Stimulated activated effector memory CD8-positive, alpha-beta T cell treated with anti-CD3 and anti-CD28 coated beads, Interleukin-12 subunit alpha, Interleukin-12 subunit beta, amount 100 ng/mL, for 72 hours (primary cell): ENCODE measurements at regions not wholly inside any gene's neighbourhood (a gene's known extent, or its start where the extent isn't known, plus 50 kb on each side); places are given as distances from the start of the nearest gene placed in this dataset.

Experiments
- ATAC-seq: fragments of 150-1000 bp; cut with Tn5 transposase; 2 replicates; pipeline ENCODE4 v1.10.0; 2021
- DNase-seq, 2 donors: peaks; one replicate each; pipeline ENCODE4 v3.0.0; 2021 to 2022; ENCODE audit warnings: low spot score in 2 of 2
- H3K27ac Mint-ChIP-seq: one replicate; pipeline ENCODE4 v1.8.0; 2022; ENCODE audit warnings: mild to moderate bottlenecking, mixed read lengths
- H3K36me3 Mint-ChIP-seq: one replicate; pipeline ENCODE4 v1.8.0; 2022; ENCODE audit warnings: mild to moderate bottlenecking, mixed read lengths
- H3K4me1 Mint-ChIP-seq: one replicate; pipeline ENCODE4 v1.8.0; 2022; ENCODE audit warnings: mixed read lengths
- H3K4me3 Mint-ChIP-seq: one replicate; pipeline ENCODE4 v1.8.0; 2022; ENCODE audit warnings: mild to moderate bottlenecking, mixed read lengths
- H3K9me3 Mint-ChIP-seq: one replicate; pipeline ENCODE4 v1.8.0; 2022; ENCODE audit warnings: mixed read lengths

- peaks cover 6% of the 10 kb centered on the region for H3K9me3 Mint-ChIP-seq
These were observed 397.0 kb downstream of the FRK start for GRCh38 chr6:115663681-115664080.

GRCh38 chr6:115643762-115644161 lies 416.9 kb downstream of the FRK start:
- H3K4me3 Mint-ChIP-seq, result no peak overlapping the region
- ATAC-seq, result no peak
- H3K36me3 Mint-ChIP-seq, result no peaks in the 10 kb centered on the region
- no peak for DNase-seq
- H3K4me1 Mint-ChIP-seq, result no peaks in the 10 kb centered on the region
- H3K27ac Mint-ChIP-seq, result no peak overlapping the region
- H3K9me3 Mint-ChIP-seq, result peaks cover 10% of the 10 kb centered on the region

More at GRCh38 chr6:115663681-115664080, 397.0 kb downstream of the FRK start:
- H3K36me3 Mint-ChIP-seq, result no peaks in the 10 kb centered on the region
- no peaks in the 10 kb centered on the region for H3K4me1 Mint-ChIP-seq
- no peak overlapping the region for H3K27ac Mint-ChIP-seq
- H3K4me3 Mint-ChIP-seq, result no peak overlapping the region
- ATAC-seq (no peak), DNase-seq (no peak)

GRCh38 chr6:115634887-115635286 lies 425.8 kb downstream of the FRK start:
- ATAC-seq (no peak), DNase-seq (no peak)
- no peaks in the 10 kb centered on the region for H3K4me1 Mint-ChIP-seq
- H3K27ac Mint-ChIP-seq, result no peak overlapping the region
- peaks cover 7% of the 10 kb centered on the region for H3K9me3 Mint-ChIP-seq
- no peak overlapping the region for H3K4me3 Mint-ChIP-seq
- no peaks in the 10 kb centered on the region for H3K36me3 Mint-ChIP-seq

GRCh38 chr6:115634131-115634530 lies 426.6 kb downstream of the FRK start:
- no peak overlapping the region for H3K4me3 Mint-ChIP-seq
- DNase-seq (no peak), ATAC-seq (no peak)
- H3K27ac Mint-ChIP-seq, result no peak overlapping the region
- H3K9me3 Mint-ChIP-seq, result peaks cover 7% of the 10 kb centered on the region
- no peaks in the 10 kb centered on the region for H3K36me3 Mint-ChIP-seq
- no peaks in the 10 kb centered on the region for H3K4me1 Mint-ChIP-seq

GRCh38 chr6:115631028-115631427 lies 429.7 kb downstream of the FRK start:
- H3K27ac Mint-ChIP-seq, result no peak overlapping the region

GRCh38 chr6:115630424-115631024 lies 430.2 kb downstream of the FRK start:
- ATAC-seq, result no peak
- H3K4me3 Mint-ChIP-seq, result no peak overlapping the region
- no peaks in the 10 kb centered on the region for H3K4me1 Mint-ChIP-seq
- H3K36me3 Mint-ChIP-seq, result no peaks in the 10 kb centered on the region
- DNase-seq, result no peak
- no peaks in the 10 kb centered on the region for H3K9me3 Mint-ChIP-seq
- H3K27ac Mint-ChIP-seq, result no peak overlapping the region

More at GRCh38 chr6:115631028-115631427, 429.7 kb downstream of the FRK start:
- DNase-seq (no peak), ATAC-seq (no peak)
- H3K4me1 Mint-ChIP-seq, result no peaks in the 10 kb centered on the region
- no peaks in the 10 kb centered on the region for H3K9me3 Mint-ChIP-seq
- H3K36me3 Mint-ChIP-seq, result no peaks in the 10 kb centered on the region
- no peak overlapping the region for H3K4me3 Mint-ChIP-seq

- no peaks in the 10 kb centered on the region for H3K4me1 Mint-ChIP-seq
- no peaks in the 10 kb centered on the region for H3K36me3 Mint-ChIP-seq
- no peaks in the 10 kb centered on the region for H3K9me3 Mint-ChIP-seq
- DNase-seq (no peak), ATAC-seq (no peak)
- H3K4me3 Mint-ChIP-seq, result no peak overlapping the region
- H3K27ac Mint-ChIP-seq, result no peak overlapping the region
These were observed 431.3 kb downstream of the FRK start for GRCh38 chr6:115629415-115629814.

GRCh38 chr6:115618256-115618655 lies 442.4 kb downstream of the FRK start:
- no peaks in the 10 kb centered on the region for H3K36me3 Mint-ChIP-seq
- no peak overlapping the region for H3K27ac Mint-ChIP-seq
- no peak for ATAC-seq
- no peak for DNase-seq
- no peaks in the 10 kb centered on the region for H3K4me1 Mint-ChIP-seq
- H3K9me3 Mint-ChIP-seq, result peaks cover 5% of the 10 kb centered on the region
- no peak overlapping the region for H3K4me3 Mint-ChIP-seq

GRCh38 chr6:115617031-115617430 lies 443.7 kb downstream of the FRK start:
- H3K36me3 Mint-ChIP-seq, result no peaks in the 10 kb centered on the region
- DNase-seq, result no peak
- no peaks in the 10 kb centered on the region for H3K4me1 Mint-ChIP-seq
- H3K9me3 Mint-ChIP-seq, result peaks cover 5% of the 10 kb centered on the region
- no peak overlapping the region for H3K4me3 Mint-ChIP-seq
- no peak for ATAC-seq
- no peak overlapping the region for H3K27ac Mint-ChIP-seq

GRCh38 chr6:115613488-115613887 lies 447.2 kb downstream of the FRK start:
- DNase-seq (no peak), ATAC-seq (no peak)
- H3K27ac Mint-ChIP-seq, result no peak overlapping the region
- H3K4me3 Mint-ChIP-seq, result no peak overlapping the region
- no peaks in the 10 kb centered on the region for H3K36me3 Mint-ChIP-seq
- peaks cover 12% of the 10 kb centered on the region for H3K9me3 Mint-ChIP-seq
- no peaks in the 10 kb centered on the region for H3K4me1 Mint-ChIP-seq

GRCh38 chr6:115612796-115613479 lies 447.8 kb downstream of the FRK start:
- H3K4me1 Mint-ChIP-seq, result no peaks in the 10 kb centered on the region
- DNase-seq (no peak), ATAC-seq (no peak)
- H3K36me3 Mint-ChIP-seq, result no peaks in the 10 kb centered on the region
- peaks cover 12% of the 10 kb centered on the region for H3K9me3 Mint-ChIP-seq
- no peak overlapping the region for H3K27ac Mint-ChIP-seq
- no peak overlapping the region for H3K4me3 Mint-ChIP-seq

- no peaks in the 10 kb centered on the region for H3K36me3 Mint-ChIP-seq
- no peak overlapping the region for H3K4me3 Mint-ChIP-seq
- peaks cover 12% of the 10 kb centered on the region for H3K9me3 Mint-ChIP-seq
- H3K4me1 Mint-ChIP-seq, result no peaks in the 10 kb centered on the region
- DNase-seq (no peak), ATAC-seq (no peak)
- no peak overlapping the region for H3K27ac Mint-ChIP-seq
These were observed 448.5 kb downstream of the FRK start for GRCh38 chr6:115612216-115612615.

- Mint-ChIP-seq H3K27ac (no peak overlapping the region), H3K4me3 (no peak overlapping the region)
- ATAC-seq, result no peak
These were observed 450.0 kb downstream of the FRK start for GRCh38 chr6:115610696-115611095.

GRCh38 chr6:115609111-115609510 lies 451.6 kb downstream of the FRK start:
- Mint-ChIP-seq H3K4me1 (no peaks in the 10 kb centered on the region), H3K36me3 (no peaks in the 10 kb centered on the region), H3K9me3 (peaks cover 12% of the 10 kb centered on the region), H3K27ac (no peak overlapping the region), H3K4me3 (no peak overlapping the region)
- DNase-seq, result no peak
- no peak for ATAC-seq

More at GRCh38 chr6:115610696-115611095, 450.0 kb downstream of the FRK start:
- Mint-ChIP-seq H3K4me1 (no peaks in the 10 kb centered on the region), H3K36me3 (no peaks in the 10 kb centered on the region), H3K9me3 (peaks cover 12% of the 10 kb centered on the region)
- no peak for DNase-seq

GRCh38 chr6:115602466-115602865 lies 458.2 kb downstream of the FRK start:
- ATAC-seq, result no peak
- Mint-ChIP-seq H3K9me3 (peaks cover 16% of the 10 kb centered on the region), H3K36me3 (no peaks in the 10 kb centered on the region), H3K4me3 (no peak overlapping the region), H3K27ac (no peak overlapping the region), H3K4me1 (no peaks in the 10 kb centered on the region)
- no peak for DNase-seq

GRCh38 chr6:115601509-115601908 lies 459.2 kb downstream of the FRK start:
- Mint-ChIP-seq H3K4me1 (no peaks in the 10 kb centered on the region), H3K4me3 (no peak overlapping the region), H3K36me3 (no peaks in the 10 kb centered on the region), H3K27ac (no peak overlapping the region), H3K9me3 (peaks cover 16% of the 10 kb centered on the region)
- DNase-seq, result no peak
- no peak for ATAC-seq
